Neutrophil (primary cell): ENCODE measurements at regions not wholly inside any gene's neighbourhood (a gene's known extent, or its start where the extent isn't known, plus 50 kb on each side); places are given as distances from the start of the nearest gene placed in this dataset.

ENCODE experiments used
- H3K27ac ChIP-seq: fragments of 200-600 bp; sonication (generic); 2 replicates; pipeline ENCODE4 v1.5.1; 2016; ENCODE audit warnings: mild to moderate bottlenecking, moderate library complexity
- H3K27me3 ChIP-seq: fragments of 200-600 bp; sonication (generic); 2 replicates; pipeline ENCODE4 v1.6.0; 2016; ENCODE audit warnings: mild to moderate bottlenecking
- H3K36me3 ChIP-seq: fragments of 200-600 bp; sonication (generic); 2 replicates; pipeline ENCODE4 v1.5.1; 2017
- H3K4me1 ChIP-seq, 2 experiments: fragments of 200-600 bp in 1 of 2; sonication (generic) in 1 of 2; 1 replicate in 1 of 2; 2 replicates in 1 of 2; pipeline versions ENCODE4 v1.5.1 to v1.6.1; 2013 to 2016; ENCODE audit warnings: low read depth in 1 of 2, low read length in 1 of 2, mild to moderate bottlenecking in 1 of 2, moderate library complexity in 1 of 2; ENCODE audit not compliant: control insufficient read depth in 1 of 2, insufficient read depth in 1 of 2
- H3K4me3 ChIP-seq, 2 experiments: fragments of 200-600 bp in 1 of 2; sonication (generic) in 1 of 2; 1 replicate in 1 of 2; 2 replicates in 1 of 2; pipeline ENCODE4 v1.5.1; 2013 to 2016; ENCODE audit warnings: low read depth in 1 of 2, low read length in 1 of 2, mild to moderate bottlenecking in 1 of 2, moderate library complexity in 1 of 2
- H3K9me3 ChIP-seq: fragments of 200-600 bp; sonication (generic); 2 replicates; pipeline ENCODE4 v1.5.1; 2016
- CTCF ChIP-seq: fragments of 200-600 bp; sonication (generic); IDR thresholded peaks from 2 replicates; pipeline ENCODE4 v1.5.1; 2016; ENCODE audit warnings: antibody characterized with exemption

GRCh38 chr15:70314018-70314354 lies 216.3 kb upstream of the TLE3 start:
- Histone ChIP-seq H3K27ac (no peak overlapping the region), H3K4me3 (no peak overlapping the region), H3K36me3 (no peaks in the 10 kb centered on the region), H3K27me3 (no peaks in the 10 kb centered on the region), H3K9me3 (no peaks in the 10 kb centered on the region), H3K4me1 (no peaks in the 10 kb centered on the region)
- TF ChIP-seq CTCF, result no peak

- H3K9me3 ChIP-seq, result no peaks in the 10 kb centered on the region
- H3K4me1 ChIP-seq, result no peaks in the 10 kb centered on the region
- H3K27me3 ChIP-seq, result no peaks in the 10 kb centered on the region
- no peak overlapping the region for H3K4me3 ChIP-seq
- no peaks in the 10 kb centered on the region for H3K36me3 ChIP-seq
- no peak for TF ChIP-seq CTCF
- no peak overlapping the region for H3K27ac ChIP-seq
These were observed 215.6 kb upstream of the TLE3 start for GRCh38 chr15:70313099-70314017.

GRCh38 chr15:70311821-70312220 lies 214.1 kb upstream of the TLE3 start:
- Histone ChIP-seq H3K4me3 (no peak overlapping the region), H3K27ac (no peak overlapping the region), H3K4me1 (no peaks in the 10 kb centered on the region), H3K36me3 (no peaks in the 10 kb centered on the region), H3K9me3 (no peaks in the 10 kb centered on the region), H3K27me3 (no peaks in the 10 kb centered on the region)
- no peak for TF ChIP-seq CTCF

- H3K9me3 ChIP-seq, result no peaks in the 10 kb centered on the region
- no peaks in the 10 kb centered on the region for H3K36me3 ChIP-seq
- no peak overlapping the region for H3K4me3 ChIP-seq
- no peak for TF ChIP-seq CTCF
- H3K4me1 ChIP-seq, result no peaks in the 10 kb centered on the region
- H3K27ac ChIP-seq, result no peak overlapping the region
- no peaks in the 10 kb centered on the region for H3K27me3 ChIP-seq
These were observed 212.0 kb upstream of the TLE3 start for GRCh38 chr15:70309716-70310115.

GRCh38 chr15:70308735-70309434 lies 211.2 kb upstream of the TLE3 start:
- Histone ChIP-seq H3K27me3 (no peaks in the 10 kb centered on the region), H3K36me3 (no peaks in the 10 kb centered on the region), H3K4me1 (no peaks in the 10 kb centered on the region), H3K9me3 (no peaks in the 10 kb centered on the region), H3K27ac (no peak overlapping the region), H3K4me3 (no peak overlapping the region)
- no peak for TF ChIP-seq CTCF
